DOHH2 (cell line): ENCODE measurements at regions not wholly inside any gene's neighbourhood (a gene's known extent, or its start where the extent isn't known, plus 50 kb on each side); places are given as distances from the start of the nearest gene placed in this dataset.

Experiments
- CTCF ChIP-seq: fragments of 200-600 bp; sonication (generic); IDR thresholded peaks from one replicate; pipeline ENCODE4 v1.5.1; 2014; ENCODE audit warnings: antibody characterized with exemption, mild to moderate bottlenecking, low read depth, low read length; ENCODE audit not compliant: poor library complexity, severe bottlenecking
- EZH2phosphoT487 ChIP-seq: fragments of 200-600 bp; sonication (generic); IDR thresholded peaks from 2 replicates; pipeline ENCODE4 v1.6.1; 2017; ENCODE audit warnings: borderline replicate concordance, mild to moderate bottlenecking, antibody characterized with exemption, low read length, moderate library complexity, mixed read lengths

GRCh38 chr2:39933196-39933595, 154.1 kb upstream of the THUMPD2 start:
- no peak for TF ChIP-seq CTCF
- TF ChIP-seq EZH2phosphoT487: no peak
